ENCODE measurements at regions not wholly inside any gene's neighbourhood (a gene's known extent, or its start where the extent isn't known, plus 50 kb on each side); places are given as distances from the start of the nearest gene placed in this dataset.

DNA sequence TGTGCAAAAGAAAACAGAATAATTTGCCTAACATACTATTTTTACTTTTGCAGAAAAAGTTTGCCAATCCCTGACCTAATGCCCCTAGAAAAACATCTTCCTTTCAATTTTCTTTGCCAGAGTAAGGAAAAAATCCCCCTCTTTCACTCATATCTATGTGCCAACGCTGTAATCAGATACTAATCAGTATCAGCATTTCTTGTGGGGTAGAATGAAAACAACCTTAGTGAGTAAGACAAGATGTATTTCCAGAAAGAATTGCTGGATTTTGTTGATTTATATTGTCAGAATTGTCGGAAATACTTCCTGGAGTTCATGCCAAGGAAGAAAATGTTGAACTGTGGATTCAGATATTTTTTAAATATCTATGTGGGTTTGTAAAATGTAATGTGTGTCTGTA, 1893.8 kb downstream of the NCAM2 start:
- no peak overlapping the region for H3K27ac Mint-ChIP-seq (ENCODE audit: unreplicated experiment)
- no peak for TF ChIP-seq CTCF (IDR thresholded peaks at IDR 0.05; ENCODE audit: unreplicated experiment)
- H3K9me3 Mint-ChIP-seq (ENCODE audit: low read depth, unreplicated experiment): peaks cover 5% of the 10 kb centered on the region
- no peaks in the 10 kb centered on the region for H3K4me1 Mint-ChIP-seq (ENCODE audit: low read depth, unreplicated experiment)
- no peak for DNase-seq
- no TSS peak for BruUV-seq (replicated peaks)
- CTCF ChIA-PET: no interaction called here
- H3K4me3 Mint-ChIP-seq (ENCODE audit: low read depth, unreplicated experiment): no peak overlapping the region
- H3K36me3 Mint-ChIP-seq (ENCODE audit: insufficient read depth, unreplicated experiment): no peaks in the 10 kb centered on the region
- no peaks in the 10 kb centered on the region for H3K27me3 Mint-ChIP-seq (ENCODE audit: unreplicated experiment)
- intact Hi-C loops (cut with micrococcal nuclease; ENCODE audit: unreplicated experiment): no loop called here

DNA sequence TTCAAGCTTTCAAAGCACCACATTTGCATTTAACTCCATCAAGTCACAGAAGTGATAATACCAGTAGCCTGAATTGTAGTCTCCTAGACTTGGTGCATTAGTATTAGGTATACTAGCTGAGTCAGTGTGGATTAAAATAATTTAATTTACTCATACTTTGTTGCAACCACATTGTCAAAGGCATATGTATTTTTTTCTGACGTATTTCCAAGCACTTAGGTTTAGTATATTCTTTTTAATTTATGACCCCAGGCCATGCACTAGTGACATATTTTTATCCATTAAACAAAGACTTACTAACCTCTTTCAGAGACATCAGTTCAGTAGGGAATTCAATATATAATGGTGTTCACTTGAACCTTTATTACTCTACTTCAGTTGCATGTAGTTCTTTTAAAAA, 1894.5 kb downstream of the NCAM2 start:
- Mint-ChIP-seq H3K27me3 (ENCODE audit: unreplicated experiment) (no peaks in the 10 kb centered on the region), H3K27ac (ENCODE audit: unreplicated experiment) (no peak overlapping the region), H3K9me3 (ENCODE audit: low read depth, unreplicated experiment) (peaks cover 4% of the 10 kb centered on the region), H3K36me3 (ENCODE audit: insufficient read depth, unreplicated experiment) (no peaks in the 10 kb centered on the region), H3K4me1 (ENCODE audit: low read depth, unreplicated experiment) (no peaks in the 10 kb centered on the region), H3K4me3 (ENCODE audit: low read depth, unreplicated experiment) (no peak overlapping the region)
- no TSS peak for BruUV-seq (replicated peaks)
- TF ChIP-seq CTCF (IDR thresholded peaks at IDR 0.05; ENCODE audit: unreplicated experiment): no peak
- CTCF ChIA-PET: no interaction called here
- DNase-seq: no peak
- intact Hi-C loops (cut with micrococcal nuclease; ENCODE audit: unreplicated experiment): no loop called here

GRCh38 chr21:22898051-22898665, 1899.9 kb downstream of the NCAM2 start:
- CTCF ChIA-PET: no interaction called here
- H3K27ac Mint-ChIP-seq (ENCODE audit: unreplicated experiment): no peak overlapping the region
- DNase-seq: no peak
- H3K9me3 Mint-ChIP-seq (ENCODE audit: low read depth, unreplicated experiment): no peaks in the 10 kb centered on the region
- no peak overlapping the region for H3K4me3 Mint-ChIP-seq (ENCODE audit: low read depth, unreplicated experiment)
- BruUV-seq (replicated peaks): no TSS peak
- intact Hi-C loops (cut with micrococcal nuclease; ENCODE audit: unreplicated experiment): no loop called here
- no peaks in the 10 kb centered on the region for H3K4me1 Mint-ChIP-seq (ENCODE audit: low read depth, unreplicated experiment)
- H3K27me3 Mint-ChIP-seq (ENCODE audit: unreplicated experiment): no peaks in the 10 kb centered on the region
- TF ChIP-seq CTCF (IDR thresholded peaks at IDR 0.05; ENCODE audit: unreplicated experiment): no peak
- no peaks in the 10 kb centered on the region for H3K36me3 Mint-ChIP-seq (ENCODE audit: insufficient read depth, unreplicated experiment)

DNA sequence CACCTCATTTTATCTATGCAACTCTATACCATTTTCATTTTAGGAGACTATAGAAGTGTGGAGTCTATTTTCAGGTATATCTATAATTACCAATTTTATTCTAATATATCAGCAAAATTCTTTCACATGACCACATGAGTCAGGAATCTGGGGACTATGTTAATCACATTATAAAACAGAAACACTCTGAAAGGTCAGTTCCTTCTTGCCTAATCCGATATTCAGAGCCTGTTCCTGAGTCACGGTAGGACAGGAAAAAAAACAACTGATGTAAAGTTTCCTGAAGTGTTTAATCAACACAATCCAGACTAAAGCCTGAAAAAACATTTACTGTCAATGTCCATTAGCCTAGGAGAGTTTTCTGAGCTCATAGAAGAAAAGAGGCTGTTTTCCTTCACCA, 1902.3 kb downstream of the NCAM2 start:
- no peak for DNase-seq
- CTCF ChIA-PET: no interaction called here
- H3K9me3 Mint-ChIP-seq (ENCODE audit: low read depth, unreplicated experiment): no peaks in the 10 kb centered on the region
- TF ChIP-seq CTCF (IDR thresholded peaks at IDR 0.05; ENCODE audit: unreplicated experiment): no peak
- intact Hi-C loops (cut with micrococcal nuclease; ENCODE audit: unreplicated experiment): no loop called here
- no peaks in the 10 kb centered on the region for H3K36me3 Mint-ChIP-seq (ENCODE audit: insufficient read depth, unreplicated experiment)
- no peaks in the 10 kb centered on the region for H3K4me1 Mint-ChIP-seq (ENCODE audit: low read depth, unreplicated experiment)
- no TSS peak for BruUV-seq (replicated peaks)
- no peaks in the 10 kb centered on the region for H3K27me3 Mint-ChIP-seq (ENCODE audit: unreplicated experiment)
- no peak overlapping the region for H3K27ac Mint-ChIP-seq (ENCODE audit: unreplicated experiment)
- no peak overlapping the region for H3K4me3 Mint-ChIP-seq (ENCODE audit: low read depth, unreplicated experiment)

Data from Calu3 (cell line).